GM12892 (cell line): ENCODE measurements at regions not wholly inside any gene's neighbourhood (a gene's known extent, or its start where the extent isn't known, plus 50 kb on each side); places are given as distances from the start of the nearest gene placed in this dataset.

Experiments used
- POLR2A ChIP-seq: IDR thresholded peaks from 2 replicates; pipeline ENCODE4 v1.6.1; 2011; ENCODE audit warnings: low read depth, low read length, control low read depth
- POLR2AphosphoS5 ChIP-seq: IDR thresholded peaks from 2 replicates; pipeline ENCODE4 v1.6.1; 2011; ENCODE audit warnings: low read depth, low read length, control low read depth
- TAF1 ChIP-seq: IDR thresholded peaks from 2 replicates; pipeline ENCODE4 v1.6.1; 2011; ENCODE audit warnings: low read depth, mild to moderate bottlenecking, control low read depth, low read length, borderline replicate concordance

- no peak for TF ChIP-seq POLR2A
- no peak for TF ChIP-seq POLR2AphosphoS5
- TF ChIP-seq TAF1, result no peak
These were observed 52.4 kb downstream of the NAV1 start for GRCh38 chr1:201591348-201591747.
